Astrocyte of the cerebellum (primary cell): ENCODE measurements at regions not wholly inside any gene's neighbourhood (a gene's known extent, or its start where the extent isn't known, plus 50 kb on each side); places are given as distances from the start of the nearest gene placed in this dataset.

Experiments used
- DNase-seq: peaks from one replicate; pipeline ENCODE4 v3.0.0-alpha.2; 2011; ENCODE audit warnings: low read depth
- H3K4me3 ChIP-seq: 2 replicates; pipeline ENCODE4 v1.5.1; 2011; ENCODE audit warnings: mild to moderate bottlenecking, low read depth, low read length, moderate library complexity
- CTCF ChIP-seq: IDR thresholded peaks from 2 replicates; pipeline ENCODE4 v1.5.1; 2012; ENCODE audit warnings: low read length, low read depth, moderate library complexity, mild to moderate bottlenecking; ENCODE audit errors: missing control alignments
- in situ Hi-C: cut with HindIII; loops from 2 replicates; pipeline ENCODE4 v1.10.0; 2017; ENCODE audit warnings: low sequenced_read_pairs

- in situ Hi-C loops = no loop called here
- H3K4me3 ChIP-seq = no peak overlapping the region
- no peak for TF ChIP-seq CTCF
- no peak for DNase-seq
These were observed 192.6 kb upstream of the PPP1R26 start for GRCh38 chr9:135286961-135287360.

GRCh38 chr9:135287627-135288026 is 192.0 kb upstream of the PPP1R26 start:
- DNase-seq = no peak
- TF ChIP-seq CTCF = no peak
- in situ Hi-C loops = no loop called here
- H3K4me3 ChIP-seq = no peak overlapping the region

- DNase-seq = no peak
- TF ChIP-seq CTCF = no peak
- in situ Hi-C loops = no loop called here
- no peak overlapping the region for H3K4me3 ChIP-seq
These were observed 191.5 kb upstream of the PPP1R26 start for GRCh38 chr9:135288054-135288453.

GRCh38 chr9:135289081-135289491 is 190.5 kb upstream of the PPP1R26 start:
- H3K4me3 ChIP-seq = no peak overlapping the region
- TF ChIP-seq CTCF = no peak
- no peak for DNase-seq

GRCh38 chr9:135290086-135290485 is 189.5 kb upstream of the PPP1R26 start:
- H3K4me3 ChIP-seq = no peak overlapping the region
- no peak for TF ChIP-seq CTCF
- no peak for DNase-seq
- in situ Hi-C loops = no loop called here

More at GRCh38 chr9:135289081-135289491, 190.5 kb upstream of the PPP1R26 start:
- in situ Hi-C loops = no loop called here

GRCh38 chr9:135290566-135290965 is 189.0 kb upstream of the PPP1R26 start:
- in situ Hi-C loops = no loop called here
- no peak for DNase-seq
- no peak overlapping the region for H3K4me3 ChIP-seq
- no peak for TF ChIP-seq CTCF

GRCh38 chr9:135291165-135291564 is 188.4 kb upstream of the PPP1R26 start:
- in situ Hi-C loops = no loop called here
- H3K4me3 ChIP-seq = no peak overlapping the region
- TF ChIP-seq CTCF = no peak
- DNase-seq = no peak
